HG03378 (cell line): ENCODE measurements at regions not wholly inside any gene's neighbourhood (a gene's known extent, or its start where the extent isn't known, plus 50 kb on each side); places are given as distances from the start of the nearest gene placed in this dataset.

ENCODE experiments used
- ATAC-seq: cut with Tn5 transposase; IDR thresholded peaks from one replicate; pipeline ENCODE4 v1.9.1; 2021; ENCODE audit warnings: mild to moderate bottlenecking, moderate library complexity; ENCODE audit not compliant: unreplicated experiment

DNA sequence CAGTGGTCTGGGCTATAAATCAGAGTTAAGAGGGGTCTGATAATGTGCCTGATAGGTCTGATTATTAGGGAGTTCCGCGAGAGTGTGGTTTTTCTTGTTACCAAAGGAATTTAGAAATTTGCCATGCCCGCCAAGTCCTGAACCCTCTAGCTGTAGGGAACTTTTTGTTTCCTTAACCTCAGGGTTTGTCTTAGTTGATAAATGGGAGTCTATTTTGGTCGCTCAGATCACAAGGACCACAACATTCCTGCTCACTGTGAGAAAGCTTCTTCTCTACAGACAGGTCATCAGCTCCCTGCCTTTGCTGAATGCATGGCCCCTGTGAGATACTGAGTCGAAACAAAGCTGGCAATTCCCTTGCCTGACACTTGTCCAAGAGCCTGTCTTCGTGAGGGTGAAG, 497.8 kb downstream of the HS3ST4 start:
- no peak for ATAC-seq

DNA sequence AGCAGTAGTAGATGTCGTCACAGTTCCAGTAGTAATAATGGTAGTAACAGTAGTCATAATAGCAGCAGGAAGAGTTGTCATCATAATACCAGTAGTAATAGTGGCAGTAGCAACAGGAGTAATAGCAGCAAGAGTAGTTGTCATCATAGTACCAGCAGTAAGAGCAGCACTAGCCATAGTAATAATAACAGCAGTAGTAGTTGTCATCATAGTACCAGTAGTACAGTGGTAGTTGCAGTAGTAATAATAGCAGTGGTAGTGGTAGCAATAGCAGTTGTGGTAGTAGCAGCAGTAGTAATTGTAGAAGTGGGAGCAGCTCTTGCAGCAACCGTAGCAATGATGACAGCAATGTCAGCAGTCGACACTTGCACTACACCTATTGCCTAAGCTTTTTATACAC, 502.8 kb downstream of the HS3ST4 start:
- no peak for ATAC-seq

GRCh38 chr16:26195225-26195624, 503.5 kb downstream of the HS3ST4 start:
- no peak for ATAC-seq

GRCh38 chr16:26196310-26196709, 504.6 kb downstream of the HS3ST4 start:
- ATAC-seq = no peak

GRCh38 chr16:26196802-26197201, 505.0 kb downstream of the HS3ST4 start:
- ATAC-seq = no peak

GRCh38 chr16:26197707-26198106, 505.9 kb downstream of the HS3ST4 start:
- ATAC-seq = no peak

DNA sequence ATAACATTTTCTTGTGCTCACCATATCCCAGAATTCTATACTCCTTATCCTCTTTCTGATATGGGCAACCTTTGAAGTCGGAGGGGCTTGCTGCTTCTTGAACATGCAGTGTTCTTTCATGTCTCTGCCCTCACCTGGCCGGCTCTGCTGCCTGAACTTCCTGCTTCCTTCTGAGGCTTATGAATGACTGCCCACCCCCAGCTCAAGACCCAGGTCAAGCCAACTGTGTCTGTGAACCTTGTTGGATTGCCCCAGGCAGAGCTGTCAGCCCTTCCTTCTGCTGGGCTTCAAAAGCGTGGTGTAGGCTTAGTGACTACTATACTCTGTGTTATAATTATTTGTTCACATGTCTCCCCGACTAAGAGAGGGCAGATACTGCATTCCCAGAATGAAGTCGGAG, 506.5 kb downstream of the HS3ST4 start:
- no peak for ATAC-seq

- ATAC-seq = no peak
These were observed 512.4 kb downstream of the HS3ST4 start for GRCh38 chr16:26204138-26204537.

GRCh38 chr16:26211542-26211941, 519.8 kb downstream of the HS3ST4 start:
- ATAC-seq = no peak

DNA sequence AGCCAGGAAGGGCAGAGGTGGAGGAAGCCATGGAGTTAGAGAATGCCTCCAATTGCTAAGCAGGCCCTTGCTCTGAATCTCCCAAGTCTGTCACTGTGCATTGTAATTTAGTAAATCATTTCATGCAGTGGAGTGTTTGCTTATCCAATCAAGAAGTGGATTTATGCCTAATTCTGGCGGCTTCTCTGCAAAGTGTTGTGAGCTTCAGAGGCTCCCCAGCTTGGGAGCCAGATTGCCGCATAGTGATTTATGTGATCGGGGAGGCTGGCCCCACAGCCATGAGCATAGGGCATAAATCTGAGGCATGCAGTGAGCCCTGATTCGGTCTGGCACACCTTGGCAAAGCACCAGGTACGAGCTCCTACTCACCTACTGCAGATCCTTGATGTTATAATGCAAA, 520.8 kb downstream of the HS3ST4 start:
- no peak for ATAC-seq

DNA sequence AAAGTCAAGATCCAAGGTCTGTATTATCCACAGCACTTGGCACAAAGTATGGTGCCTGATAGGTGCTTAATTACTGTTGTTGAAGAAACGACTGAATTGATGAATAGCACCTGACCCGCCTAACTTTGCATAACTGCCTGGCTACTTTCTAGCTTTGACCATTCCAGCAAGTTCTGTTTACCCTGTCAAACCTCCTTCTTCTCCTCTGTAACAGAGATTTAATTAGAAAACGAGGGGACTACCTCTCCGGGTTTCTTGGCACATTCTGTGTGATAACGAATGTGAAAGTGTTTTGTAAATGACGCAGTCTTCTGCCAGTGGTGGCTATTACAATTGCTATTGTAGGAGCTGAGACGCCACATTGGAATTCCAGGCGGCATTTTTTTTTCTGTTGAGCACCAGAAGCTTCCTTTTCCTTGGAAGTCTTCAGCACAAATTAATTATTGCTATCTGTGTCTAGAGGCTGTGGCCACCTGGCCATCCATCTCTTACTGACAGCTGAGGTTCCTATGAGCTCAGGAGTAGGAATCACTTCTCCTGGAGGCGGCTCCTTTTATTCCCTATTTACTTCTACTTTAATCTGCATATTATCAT, 522.9 kb downstream of the HS3ST4 start:
- no peak for ATAC-seq

GRCh38 chr16:26220894-26221293, 529.1 kb downstream of the HS3ST4 start:
- no peak for ATAC-seq

DNA sequence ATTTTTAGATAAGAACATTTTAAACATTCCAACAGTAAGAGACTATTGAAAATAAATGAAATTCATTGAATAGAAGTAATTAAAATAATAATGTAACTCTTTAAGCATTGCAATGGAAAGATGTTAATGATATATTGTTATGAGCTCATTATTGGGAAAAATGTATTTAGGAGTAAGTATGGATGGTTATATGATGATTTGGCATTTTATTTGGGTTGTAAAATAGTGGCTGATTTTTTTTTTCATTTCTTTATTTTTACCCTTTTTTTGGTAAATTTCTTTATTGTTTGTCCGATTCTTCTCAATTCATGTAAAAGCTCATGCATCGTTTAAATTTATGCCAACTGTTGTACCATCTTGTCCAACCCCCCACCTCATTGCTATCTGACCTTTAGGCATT, 539.9 kb downstream of the HS3ST4 start:
- ATAC-seq = no peak

DNA sequence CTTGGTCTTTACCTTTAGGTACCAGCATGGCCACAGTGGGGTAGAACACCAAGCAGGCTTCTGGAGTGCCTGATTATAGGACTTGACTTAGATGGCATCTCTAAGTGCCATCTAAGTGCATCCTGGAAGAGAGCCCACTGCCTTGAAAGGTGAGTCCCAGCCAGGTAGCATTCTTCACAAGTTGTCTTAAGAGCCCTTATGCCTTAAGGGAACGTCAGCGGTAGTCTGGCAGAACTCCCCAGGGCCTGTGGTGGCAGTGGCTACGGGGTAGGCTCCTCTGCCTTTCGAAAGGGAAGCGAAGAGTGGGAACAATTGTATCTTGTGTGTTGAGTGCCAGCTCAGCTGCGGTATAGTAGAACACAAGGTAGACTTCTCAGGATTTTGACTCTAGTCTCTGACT, 549.0 kb downstream of the HS3ST4 start:
- ATAC-seq = no peak

- no peak for ATAC-seq
These were observed 555.3 kb downstream of the HS3ST4 start for GRCh38 chr16:26247063-26247462.

GRCh38 chr16:26252598-26252997, 560.8 kb downstream of the HS3ST4 start:
- no peak for ATAC-seq

DNA sequence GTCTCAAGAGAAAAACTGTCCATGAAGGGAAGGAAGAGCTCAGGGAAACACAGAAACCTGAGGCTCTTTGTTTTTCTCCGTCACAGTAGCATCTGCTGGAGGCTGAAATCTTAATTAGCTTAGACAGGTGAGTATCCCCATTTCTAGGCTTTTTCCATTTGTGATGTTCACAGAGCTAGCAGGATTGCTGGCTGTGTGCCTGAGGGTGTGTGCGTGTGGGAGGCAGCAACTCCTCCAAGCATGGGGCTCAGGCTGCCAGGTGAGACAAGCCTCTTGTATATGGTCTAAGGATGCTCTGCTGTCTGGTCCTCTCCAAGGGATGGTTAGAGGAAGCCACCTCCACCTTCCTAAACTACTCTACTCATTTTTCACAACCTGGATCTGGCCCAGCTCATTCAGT, 569.9 kb downstream of the HS3ST4 start:
- no peak for ATAC-seq

DNA sequence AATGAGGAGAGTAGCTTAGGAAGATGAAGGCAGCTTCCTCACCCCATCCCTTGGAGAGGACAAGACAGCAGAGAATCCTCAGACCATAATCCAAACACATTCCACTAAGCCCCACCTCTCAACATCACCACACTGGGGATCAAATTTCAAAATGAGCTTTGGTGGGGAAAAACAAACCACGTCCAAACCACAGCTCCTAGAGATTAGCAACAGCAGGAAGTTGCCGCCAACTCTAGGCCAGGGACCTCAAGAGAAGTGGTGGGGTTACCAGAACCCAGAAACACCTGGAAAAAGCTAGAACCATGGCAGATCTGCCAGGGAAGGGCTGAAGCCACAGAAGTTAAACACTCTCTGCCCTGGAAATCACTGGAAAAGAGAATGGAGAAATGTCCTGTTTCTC, 571.6 kb downstream of the HS3ST4 start:
- ATAC-seq = no peak

DNA sequence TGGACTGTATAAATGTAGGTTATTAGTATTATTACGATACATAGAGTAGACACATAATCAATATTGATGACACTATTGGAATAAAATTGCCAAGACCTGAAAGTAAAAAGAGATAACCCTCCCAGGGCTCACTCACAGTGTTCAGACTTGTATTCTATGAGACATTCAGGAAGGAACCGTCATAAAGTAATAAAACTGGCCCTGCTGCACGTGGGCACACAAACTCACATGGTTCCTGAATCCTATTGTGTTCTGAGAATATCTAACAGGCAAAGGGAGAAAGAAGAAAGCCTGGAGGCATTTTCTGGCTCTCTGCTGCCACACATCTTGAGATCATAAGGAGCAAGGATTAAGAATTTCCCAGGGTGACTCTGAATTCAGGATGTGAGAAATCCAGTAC, 575.9 kb downstream of the HS3ST4 start:
- no peak for ATAC-seq

DNA sequence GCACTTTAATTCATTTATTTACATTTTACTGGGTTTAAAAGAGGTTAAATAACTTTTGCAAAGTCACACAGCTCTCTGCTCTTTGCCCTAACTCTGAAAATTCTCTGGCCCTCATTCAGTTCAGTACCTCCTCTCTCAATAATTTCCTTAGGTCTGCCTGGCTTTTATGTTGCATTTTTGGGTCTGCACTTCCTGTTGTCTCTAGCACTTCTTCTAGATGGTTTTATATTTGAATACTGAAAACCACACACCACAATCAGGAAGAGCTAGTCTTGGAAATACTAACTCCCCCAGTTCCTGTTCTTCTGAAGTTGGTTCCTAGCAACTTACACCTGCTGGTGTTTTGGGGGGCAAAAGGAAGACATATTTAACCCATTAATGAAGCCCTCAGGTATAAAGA, 577.9 kb downstream of the HS3ST4 start:
- no peak for ATAC-seq

DNA sequence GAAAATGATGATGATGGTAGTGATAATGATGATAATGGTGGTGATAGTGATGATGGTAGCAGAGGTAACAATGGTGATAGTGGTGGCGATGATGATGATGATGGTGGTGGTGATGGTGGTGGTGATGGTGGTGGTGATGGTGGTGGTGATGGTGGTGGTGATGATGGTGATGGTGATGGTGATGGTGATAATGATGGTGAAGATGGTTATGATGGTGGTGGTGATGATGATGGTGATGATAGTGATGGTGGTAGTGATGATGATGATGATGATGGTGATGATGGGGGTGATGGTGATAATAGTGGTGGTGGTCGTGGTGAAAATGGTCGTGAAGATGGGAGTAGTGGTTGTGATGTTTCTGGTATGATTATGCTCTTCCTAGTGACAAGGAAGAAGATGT, 581.8 kb downstream of the HS3ST4 start:
- ATAC-seq = no peak

GRCh38 chr16:26275021-26275590, 583.3 kb downstream of the HS3ST4 start:
- no peak for ATAC-seq

DNA sequence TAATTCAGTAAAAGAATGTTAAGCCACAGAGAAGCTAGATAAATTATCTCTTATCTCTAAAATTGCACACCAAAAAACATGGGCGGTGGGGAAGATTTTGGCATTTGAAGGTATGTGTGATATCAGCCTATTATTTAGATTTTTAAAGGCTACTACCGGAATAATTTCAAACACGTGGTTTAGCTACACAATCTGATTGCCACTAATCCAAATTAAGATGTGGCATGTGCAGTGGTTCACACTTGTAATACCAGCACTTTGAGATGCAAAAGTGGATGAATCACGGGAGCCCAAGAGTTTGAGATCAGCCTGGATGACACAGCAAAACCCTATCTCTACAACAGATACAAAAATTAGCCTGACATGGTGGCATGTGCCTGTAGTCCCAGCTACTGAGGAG, 584.5 kb downstream of the HS3ST4 start:
- no peak for ATAC-seq
